AG20443 (cell line): ENCODE measurements at regions not wholly inside any gene's neighbourhood (a gene's known extent, or its start where the extent isn't known, plus 50 kb on each side); places are given as distances from the start of the nearest gene placed in this dataset.
A peak's percentile ranks its signal among the peaks of the same experiment; 100 is the strongest.

Experiments
- DNase-seq: peaks from one replicate; pipeline ENCODE4 v3.0.0; 2012; ENCODE audit warnings: low spot score, mixed read lengths

DNA sequence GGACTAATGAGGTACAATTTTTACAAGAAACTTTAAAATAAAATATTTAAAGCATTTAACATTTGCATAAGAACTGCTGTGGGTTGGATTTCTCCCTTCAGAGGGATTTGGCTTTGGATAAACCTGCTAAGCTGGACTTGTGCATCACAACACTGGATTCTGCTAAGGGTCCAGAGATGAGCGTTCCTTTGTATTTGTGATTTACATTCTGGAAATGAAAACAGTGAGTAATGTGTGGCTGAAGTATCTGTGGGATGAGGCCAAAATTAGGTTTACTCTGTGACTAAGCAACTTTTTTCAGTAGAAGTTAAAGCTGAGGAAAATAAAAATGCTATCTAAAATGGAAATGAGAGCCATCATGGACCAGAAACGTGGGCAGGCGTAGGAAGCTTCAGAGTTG is 494.3 kb downstream of the EPM2A start:
- DNase-seq: peak; percentile 47

DNA sequence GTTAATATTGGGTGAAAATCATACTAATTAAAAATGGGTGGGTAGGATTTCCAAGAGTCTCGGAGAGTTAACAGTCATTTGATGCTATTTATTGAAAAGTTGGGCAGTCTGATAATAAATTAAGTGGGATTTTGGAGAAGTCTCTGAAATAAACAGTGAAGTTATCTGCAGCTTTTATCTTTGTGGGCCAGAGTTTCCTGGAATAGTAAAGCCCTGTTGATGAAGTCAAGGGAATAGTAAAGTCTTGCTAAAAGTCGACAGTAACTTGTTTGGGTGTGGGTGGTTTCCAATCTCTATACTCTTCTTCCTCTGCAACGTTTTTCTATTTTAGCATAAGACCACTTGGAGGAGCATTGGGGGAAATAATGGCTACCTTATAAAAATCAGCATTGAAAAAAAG is 493.6 kb downstream of the EPM2A start:
- no peak for DNase-seq

DNA sequence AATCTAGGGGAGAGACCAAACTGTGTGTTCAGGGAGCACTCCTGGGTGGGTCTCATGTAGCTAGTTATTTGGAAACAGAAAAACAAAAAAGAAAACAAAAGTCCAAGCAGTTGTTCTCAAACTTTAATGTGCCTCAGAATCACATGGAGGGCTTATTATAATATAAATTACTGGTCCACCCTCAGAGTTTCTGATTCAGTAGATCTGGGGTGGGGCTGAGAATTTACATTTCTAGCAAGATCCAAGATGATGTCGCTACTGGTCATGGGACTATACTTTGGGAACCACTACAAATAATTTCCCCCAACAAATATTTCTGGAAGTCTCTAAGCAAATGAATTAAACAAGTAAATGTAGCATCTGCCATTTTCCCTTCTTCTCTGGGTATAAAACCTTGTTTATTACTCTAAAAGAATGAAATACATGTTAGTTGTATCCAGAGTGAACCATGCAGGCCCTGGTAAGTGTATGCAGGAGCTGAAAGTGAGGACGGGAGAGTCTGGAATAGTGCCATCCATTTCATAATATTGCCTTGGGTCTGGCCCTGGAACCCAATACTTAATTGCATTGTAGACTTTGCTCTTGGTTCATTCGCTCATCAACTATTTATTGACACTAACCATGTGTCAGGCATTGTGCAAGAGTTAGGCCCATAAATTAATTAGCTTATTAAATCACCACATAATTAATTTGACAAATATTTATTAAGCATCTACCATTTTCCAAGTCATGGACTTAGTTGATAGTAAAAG is 490.8 kb downstream of the EPM2A start:
- DNase-seq: no peak

DNA sequence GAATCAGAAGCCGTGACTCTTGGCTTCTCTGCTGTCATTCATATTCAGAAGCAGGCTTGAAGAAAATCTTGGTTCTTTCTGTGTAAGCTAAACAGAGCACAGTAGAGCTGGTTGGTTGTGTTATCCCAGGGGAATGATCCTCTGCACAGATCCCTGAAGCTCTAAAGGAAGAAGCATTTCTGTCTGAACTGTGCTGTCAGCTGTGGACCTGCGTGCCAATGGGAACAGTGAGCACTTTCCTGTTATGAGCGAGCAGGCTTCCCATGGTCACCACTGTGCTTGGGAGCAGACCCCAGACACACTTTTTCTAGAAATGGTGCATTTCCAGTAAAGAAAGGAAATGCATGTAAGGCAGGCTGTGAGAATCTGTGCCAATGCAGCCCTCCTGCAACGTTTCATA is 490.2 kb downstream of the EPM2A start:
- DNase-seq: no peak

DNA sequence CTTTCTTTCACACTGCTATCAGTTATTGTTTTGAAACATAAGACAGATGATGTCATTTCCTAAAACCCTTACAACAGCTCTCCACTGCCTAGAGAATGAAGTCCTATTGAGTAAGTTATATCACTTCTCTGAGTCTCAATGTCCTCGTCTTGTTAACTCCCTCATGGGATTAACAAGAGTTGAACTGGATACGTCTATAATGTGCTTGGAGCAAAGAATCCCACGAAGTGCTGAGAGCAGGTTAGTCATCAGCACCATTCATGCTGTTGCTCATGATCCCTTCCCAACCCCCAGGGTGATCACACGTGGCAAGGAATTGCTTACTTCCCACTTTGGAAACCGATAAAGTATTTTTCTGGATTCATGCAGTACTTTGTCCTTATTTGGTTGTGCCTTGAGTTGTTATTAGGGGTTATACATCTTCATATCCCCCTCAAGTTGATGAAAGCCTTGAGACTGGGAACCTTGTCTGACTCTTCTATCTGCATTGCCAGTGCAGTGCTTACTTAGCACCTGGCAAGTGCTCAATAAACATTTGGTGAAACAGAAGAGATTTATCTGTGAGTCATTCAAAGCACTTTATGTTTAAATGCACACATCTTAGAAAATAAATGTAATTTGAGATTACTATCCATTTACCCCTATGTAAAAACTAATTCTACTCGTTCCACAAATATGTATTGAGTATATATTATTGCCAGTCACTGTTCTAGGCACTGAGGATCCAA is 487.5 kb downstream of the EPM2A start:
- peak; percentile 59 for DNase-seq

DNA sequence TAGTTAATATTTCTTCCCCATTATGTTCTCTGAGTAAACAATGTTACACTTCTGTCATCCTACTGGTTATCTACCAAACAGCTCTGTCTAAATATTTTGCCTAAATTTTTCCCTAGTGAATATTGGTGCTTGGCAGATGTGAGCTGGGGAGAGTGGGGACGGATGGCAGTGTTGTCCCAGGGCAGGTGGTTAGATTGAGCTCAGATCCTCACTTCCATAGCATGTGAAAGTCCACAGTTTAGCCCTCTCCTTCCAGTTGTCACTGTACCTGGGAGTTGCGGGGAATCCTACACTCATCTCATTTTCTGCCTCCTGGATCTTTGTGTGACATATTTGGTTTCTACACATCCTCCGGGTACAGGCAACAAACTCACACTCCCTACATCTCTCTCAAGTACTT is 484.9 kb downstream of the EPM2A start:
- no peak for DNase-seq

DNA sequence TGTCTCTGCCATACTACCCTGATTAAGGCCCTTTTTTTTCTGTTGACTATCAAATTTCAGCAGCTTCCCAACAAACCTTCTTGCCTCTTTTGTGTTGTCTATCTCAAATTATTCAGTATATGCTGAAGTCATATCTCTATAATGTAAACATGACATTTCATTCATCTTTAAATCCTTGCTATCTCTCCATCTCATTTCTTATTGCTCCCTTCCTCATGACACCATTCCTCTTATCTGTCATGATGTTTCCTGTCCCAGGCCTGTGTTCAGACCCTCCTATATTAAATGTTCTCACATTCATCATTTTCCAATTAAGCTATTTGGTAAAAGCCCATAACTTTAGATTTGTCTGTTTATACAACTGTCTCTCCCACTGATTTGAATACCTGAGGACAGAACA is 482.6 kb downstream of the EPM2A start:
- no peak for DNase-seq

DNA sequence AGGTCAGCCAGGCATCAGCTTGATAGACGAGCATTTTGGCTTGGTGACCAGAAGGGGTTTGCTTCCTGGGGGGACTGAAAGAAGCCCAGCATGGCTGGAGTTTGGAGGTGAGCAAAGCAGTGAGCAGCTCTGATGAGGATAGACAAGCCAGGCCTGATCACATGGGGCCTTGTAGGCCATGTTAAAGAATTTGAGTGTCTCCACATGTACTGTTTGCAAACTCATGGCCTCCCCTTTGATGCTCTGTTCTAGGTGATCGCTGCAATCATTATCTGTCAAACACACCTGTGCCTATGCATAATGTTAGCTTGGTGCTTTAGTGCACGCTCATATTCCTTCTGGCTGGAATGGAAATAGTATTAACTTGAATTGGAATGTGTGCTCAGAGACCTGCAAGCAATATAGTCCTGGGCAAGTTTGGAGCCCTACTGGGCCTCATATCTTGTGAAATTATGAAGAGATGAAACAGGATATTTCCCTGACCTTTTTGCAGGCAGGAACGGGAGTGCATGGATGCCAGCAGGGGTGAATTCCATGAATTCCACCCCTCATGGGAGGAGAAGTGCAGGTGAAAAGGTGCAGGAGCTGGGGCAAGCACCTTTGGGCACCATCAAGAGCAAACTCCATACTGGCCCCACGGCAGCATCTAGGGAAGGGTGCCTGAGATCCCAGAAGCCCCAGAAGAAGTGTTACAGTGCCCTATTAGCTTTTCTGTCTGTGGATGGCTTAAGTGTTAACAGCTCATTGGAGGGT is 480.5 kb downstream of the EPM2A start:
- DNase-seq: no peak

DNA sequence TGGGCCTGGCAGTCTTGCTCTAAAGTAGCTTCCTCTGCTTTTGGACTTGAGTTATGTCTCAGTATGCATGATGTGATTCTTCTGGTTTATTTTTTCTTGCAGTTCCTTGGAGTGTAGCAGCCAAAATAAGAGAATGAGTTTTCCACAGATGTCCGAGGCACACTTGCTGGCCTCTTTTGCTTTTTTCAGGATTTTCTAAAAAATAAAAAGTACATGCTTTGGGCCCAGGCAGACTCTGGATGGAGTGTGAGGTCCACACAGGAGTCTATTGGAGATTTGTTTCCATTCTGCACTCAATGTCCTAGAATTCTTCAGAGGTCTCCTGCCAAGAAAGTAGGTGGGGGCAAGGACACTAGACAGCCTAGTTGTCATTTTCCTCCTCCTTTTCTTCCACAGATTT is 477.6 kb downstream of the EPM2A start:
- DNase-seq: no peak

DNA sequence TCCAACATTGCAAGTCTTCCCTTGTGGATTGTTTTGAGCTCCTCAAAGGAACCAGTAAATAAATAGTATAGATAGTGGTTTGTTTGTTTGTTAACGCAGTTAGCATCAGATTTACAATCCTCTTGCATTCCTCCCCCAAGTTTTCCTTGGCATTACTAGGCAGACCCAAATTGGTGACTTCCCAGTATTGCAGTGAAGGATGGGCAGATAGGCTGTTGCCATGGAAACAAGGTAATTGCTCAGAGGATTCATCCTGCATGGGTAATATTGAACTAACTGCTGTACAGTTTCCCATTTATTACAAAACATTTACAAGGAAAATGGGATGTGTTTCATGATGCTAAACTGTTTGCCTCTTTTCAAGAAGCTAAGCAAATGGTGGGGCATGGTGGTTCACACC is 477.2 kb downstream of the EPM2A start:
- DNase-seq: no peak

DNA sequence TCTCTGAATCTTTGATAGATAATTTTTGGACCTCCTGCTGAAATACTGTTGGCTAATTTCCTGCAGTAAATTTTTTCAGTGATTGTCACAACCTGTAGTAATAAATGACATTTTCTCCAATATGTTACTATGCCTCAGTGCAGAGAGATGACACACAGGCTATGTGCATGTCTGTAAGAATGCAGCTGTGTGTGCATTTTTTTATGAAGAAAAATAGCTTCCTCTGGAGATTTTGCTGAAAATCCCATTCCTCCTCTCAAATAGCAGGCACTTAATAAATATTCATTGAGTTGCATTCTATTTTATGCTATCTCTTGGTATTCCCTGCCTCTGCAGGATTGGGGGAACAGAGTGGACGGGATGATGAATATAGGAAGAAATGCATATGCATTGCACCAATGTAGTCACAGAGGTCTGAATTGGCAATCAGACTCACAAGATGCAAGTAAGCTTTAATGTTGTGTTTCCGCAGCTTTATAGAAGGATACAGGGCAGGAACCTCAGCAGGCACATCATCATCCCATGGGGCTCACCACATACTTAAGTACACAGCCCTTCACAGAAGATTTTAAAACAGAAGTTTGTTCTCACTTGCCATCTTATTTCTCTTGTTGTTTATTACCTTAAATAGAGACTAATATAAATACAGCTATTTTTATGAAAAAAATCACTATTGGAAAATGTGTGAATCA is 474.7 kb downstream of the EPM2A start:
- no peak for DNase-seq

DNA sequence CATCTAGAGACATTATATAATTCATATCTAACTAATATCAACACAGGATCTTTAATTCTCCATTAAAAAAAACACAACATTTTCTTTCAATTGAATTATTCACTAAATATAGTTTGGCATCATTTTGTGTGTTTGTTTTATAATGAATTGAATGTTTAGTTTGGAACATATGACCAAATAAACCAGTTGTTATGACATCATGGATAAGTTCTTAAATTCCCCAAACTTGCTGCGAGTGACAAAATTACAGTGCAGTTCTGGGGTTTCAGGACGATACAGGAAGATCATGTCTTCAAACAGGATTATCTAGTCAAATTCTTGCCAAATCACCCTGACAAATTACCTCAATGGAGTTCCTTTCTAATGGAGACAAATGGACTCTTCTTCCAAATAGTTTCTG is 473.6 kb downstream of the EPM2A start:
- DNase-seq: no peak

DNA sequence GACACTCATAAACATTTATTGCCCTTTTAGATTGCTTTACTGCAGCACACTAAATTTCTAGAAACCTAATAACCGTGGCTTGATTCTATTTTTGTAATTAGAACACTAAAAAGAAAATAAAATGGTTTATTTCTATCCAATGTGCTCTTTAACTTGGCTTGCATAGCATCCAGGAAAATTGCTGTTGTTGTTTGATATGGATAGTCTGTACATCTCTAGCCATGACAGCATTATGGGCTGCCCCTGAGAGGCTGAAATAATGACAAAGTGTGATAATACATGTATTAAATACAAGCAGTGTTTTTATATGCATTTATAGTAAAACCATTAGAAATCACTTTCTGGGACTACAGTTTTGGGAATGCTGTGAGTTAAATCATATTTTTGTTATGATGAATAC is 472.5 kb downstream of the EPM2A start:
- DNase-seq: no peak

DNA sequence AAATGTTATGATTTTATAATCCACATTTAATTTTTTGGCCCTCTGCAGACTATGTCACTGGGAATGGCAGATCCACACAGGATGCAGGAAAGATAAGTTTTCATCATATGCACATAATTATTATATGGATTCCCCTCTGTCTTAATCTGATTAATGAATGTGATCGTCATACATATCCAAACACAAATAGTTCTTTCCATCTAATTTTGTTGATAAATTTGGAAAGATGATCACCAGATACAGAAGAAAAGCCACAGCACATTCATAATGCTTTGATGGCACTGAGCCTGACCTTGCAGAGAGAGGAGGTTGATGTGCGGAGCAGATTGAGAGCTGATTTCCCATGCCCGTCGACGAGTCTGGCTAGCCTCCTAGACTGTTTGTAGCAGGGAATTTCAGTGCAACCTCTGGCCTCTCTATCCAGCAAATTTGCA is 471.5 kb downstream of the EPM2A start:
- no peak for DNase-seq

DNA sequence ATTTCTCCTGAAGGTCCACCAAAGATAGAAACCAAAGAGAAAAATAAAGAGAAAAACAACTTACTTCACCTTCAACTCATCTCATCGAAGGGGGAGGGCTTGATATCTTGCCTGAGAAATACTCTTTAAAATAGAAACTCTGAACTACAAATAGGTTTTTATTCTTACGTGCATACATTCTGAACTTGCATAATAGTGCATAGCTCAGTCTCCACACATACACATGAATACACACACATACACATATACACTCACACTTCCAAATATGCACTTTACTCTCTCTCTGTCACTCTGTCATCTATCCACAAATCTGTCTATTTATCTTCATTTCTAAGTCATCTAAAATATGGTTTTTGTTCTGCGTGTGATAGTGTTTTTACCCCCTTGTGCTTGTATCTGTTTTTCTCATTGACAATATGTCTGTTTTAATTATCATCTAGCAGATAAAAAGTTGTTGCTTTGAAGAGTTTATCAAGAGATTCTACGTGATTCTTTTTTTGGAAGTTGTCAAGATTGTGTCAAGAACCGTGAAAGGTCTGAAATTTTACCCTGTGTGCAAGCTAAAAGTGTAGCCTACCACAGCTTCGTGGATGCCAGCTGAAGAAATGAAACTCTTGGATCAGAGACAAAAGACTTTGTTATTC is 468.8 kb downstream of the EPM2A start:
- no peak for DNase-seq

DNA sequence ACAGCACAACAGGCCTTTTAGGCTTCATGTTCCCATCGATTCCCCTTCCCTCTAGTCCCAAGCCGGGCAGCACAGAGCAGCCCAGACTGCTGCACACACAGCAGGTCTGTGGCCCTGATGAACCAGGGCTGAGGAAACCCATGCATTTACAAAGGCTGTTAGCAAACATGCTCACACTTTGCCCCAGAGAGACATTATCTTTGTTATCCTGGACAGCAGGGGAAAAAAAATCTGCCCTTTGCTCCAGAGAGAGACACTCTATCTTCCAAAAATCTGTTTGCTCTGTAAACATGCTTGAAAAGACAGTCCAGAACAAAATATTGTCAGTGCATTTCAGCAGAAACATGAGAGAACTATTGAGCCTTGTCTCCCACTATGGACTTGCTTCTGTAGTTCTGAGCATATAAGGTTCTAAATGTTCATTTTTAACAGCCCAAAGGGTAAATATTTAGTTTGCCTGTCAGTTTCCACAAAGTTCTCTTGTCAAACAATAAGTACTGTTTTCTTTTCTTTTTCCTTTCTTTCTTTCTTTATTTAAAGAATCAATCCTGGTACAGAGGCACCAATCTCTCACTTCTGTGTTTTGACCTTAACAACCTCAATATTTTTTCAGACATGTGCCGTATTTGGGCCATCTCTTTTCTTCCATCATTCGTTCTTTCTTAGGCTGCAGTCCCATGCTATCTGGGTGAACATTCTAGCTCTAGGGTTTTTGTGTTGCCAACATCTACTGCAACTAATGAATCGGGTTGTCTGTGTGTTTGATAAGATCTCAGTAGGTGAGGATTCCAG is 468.0 kb downstream of the EPM2A start:
- no peak for DNase-seq

DNA sequence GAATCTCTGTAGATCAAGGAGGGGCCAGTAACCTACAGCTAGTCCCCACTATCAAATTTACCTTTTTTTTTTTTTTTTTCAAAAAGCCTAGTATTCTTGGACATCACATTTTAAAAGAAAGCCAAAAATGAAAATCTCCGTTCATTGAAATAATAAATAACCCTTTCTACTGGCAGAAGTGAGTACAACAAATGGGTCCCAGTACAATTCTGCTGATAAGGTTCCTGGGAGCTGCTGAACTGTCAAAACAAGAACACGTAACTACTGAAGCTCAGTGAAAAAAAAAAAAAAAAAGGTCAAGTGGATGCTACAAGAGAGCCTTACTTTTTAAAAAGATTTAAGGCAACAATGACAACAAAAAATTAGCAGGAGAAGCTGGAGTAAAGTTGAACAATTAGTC is 464.9 kb downstream of the EPM2A start:
- no peak for DNase-seq

DNA sequence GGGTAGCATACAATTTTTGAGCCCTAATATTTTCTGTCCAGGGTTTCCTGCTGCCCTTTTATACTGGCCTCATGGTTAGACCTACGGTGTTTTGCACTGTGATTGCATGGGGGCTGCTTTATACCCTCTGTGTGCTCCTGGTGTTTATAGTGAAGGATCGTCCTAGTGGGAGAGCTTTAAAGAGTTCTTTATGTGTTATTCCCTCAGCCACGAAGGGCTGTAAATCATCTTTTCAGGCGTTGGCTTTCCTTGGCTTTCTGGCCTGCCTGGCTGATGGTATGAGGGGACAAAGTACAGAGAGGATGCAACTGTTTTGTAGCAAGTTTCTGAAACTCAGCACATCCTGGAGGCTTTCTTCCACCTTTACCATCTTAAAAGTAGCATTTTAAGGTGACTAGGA is 464.3 kb downstream of the EPM2A start:
- DNase-seq: no peak

DNA sequence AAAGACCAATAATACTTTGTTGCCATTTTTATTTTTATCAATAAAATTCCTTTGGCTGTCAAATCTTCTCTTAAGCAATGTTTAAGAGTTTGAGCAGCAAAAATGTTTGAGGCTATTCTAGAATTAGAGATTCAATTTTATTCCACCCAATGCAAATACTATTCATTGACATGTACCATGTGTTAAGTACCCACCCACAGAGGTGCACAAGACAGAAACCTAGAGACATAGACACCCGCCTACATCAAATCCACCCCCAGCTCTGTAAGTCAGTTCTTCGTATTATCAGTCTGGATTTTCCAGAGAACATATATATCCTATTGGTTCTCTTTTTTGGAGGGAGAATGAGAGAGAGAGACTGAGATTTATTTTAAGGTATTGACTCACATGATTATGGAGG is 463.7 kb downstream of the EPM2A start:
- no peak for DNase-seq

DNA sequence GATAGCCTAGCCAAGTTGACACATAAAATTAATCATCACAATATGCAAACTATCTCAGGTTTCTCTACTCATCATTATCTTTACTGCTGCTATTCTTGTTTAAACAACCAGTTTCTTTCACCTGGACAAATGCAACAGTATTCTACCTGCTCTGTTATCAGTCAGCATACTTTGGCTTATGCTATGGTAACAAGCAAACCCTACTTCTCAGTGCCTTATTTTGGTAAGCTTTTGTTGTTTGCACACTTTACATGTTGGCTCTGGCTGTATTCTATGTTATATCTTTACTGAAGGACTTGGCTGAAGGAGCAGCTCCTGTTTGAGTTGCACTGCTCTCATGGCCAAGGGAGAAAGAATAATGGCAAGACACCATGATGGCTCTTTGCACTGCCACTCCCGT is 463.1 kb downstream of the EPM2A start:
- no peak for DNase-seq

DNA sequence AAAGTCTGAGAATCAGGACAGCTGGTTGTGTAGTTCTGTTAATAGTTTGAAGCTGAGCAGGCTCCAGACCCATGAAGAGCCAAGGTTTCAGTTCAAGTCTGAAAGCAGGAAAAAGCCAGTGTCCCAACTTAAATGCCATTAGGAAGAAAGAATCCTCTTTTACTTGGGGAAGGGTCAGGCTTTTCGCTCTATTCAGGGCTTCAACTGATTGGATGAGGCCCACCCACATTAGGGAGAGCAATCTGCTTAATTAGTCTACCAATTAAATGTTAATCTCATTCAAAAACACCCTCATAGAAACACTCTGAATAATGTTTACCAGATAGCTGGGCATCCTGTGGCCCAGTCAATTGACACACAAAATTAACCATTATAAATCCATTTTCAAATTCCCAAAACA is 462.2 kb downstream of the EPM2A start:
- no peak for DNase-seq
